Esophagus squamous epithelium (tissue), 4 donors: ENCODE measurements at regions not wholly inside any gene's neighbourhood (a gene's known extent, or its start where the extent isn't known, plus 50 kb on each side); places are given as distances from the start of the nearest gene placed in this dataset.

Experiments
- CTCF ChIP-seq, 6 experiments: fragments of 450-650 bp in 4 of 6; fragments of 200-600 bp in 2 of 6; sonication (generic) in 2 of 6; IDR thresholded peaks; one replicate each; pipeline ENCODE4 v1.5.1; 2016 to 2019; ENCODE audit warnings: antibody characterized with exemption in 6 of 6, mild to moderate bottlenecking in 4 of 6, moderate library complexity in 4 of 6
- POLR2A ChIP-seq, 4 donors: fragments of 450-650 bp; IDR thresholded peaks; one replicate each; pipeline ENCODE4 v1.6.1; 2017; ENCODE audit warnings: antibody characterized with exemption in 4 of 4, mild to moderate bottlenecking in 4 of 4, moderate library complexity in 3 of 4

- TF ChIP-seq POLR2A (IDR thresholded peaks at IDR 0.05) (no peak), CTCF (IDR thresholded peaks at IDR 0.05) (no peak)
Observed at GRCh38 chr1:53384796-53385195, 56.9 kb upstream of the LRP8 start.
